ENCODE measurements at regions not wholly inside any gene's neighbourhood (a gene's known extent, or its start where the extent isn't known, plus 50 kb on each side); places are given as distances from the start of the nearest gene placed in this dataset.

- H4K20me1 ChIP-seq (ENCODE audit: insufficient read depth, low read length): no peaks in the 10 kb centered on the region
- H3K4me2 ChIP-seq (ENCODE audit: low read length): no peak overlapping the region
- H3F3A ChIP-seq (ENCODE audit: insufficient read depth, low read length): no peaks in the 10 kb centered on the region
- H3K27ac ChIP-seq (ENCODE audit: low read depth, low read length, poor library complexity, severe bottlenecking): no peak overlapping the region
- H3K9me3 ChIP-seq (ENCODE audit: low read length): no peaks in the 10 kb centered on the region
- H3K79me2 ChIP-seq (ENCODE audit: insufficient read depth, low read length): no peaks in the 10 kb centered on the region
- H3K4me1 ChIP-seq (ENCODE audit: insufficient read depth, low read length, severe bottlenecking): no peaks in the 10 kb centered on the region
- H3K9me2 ChIP-seq (ENCODE audit: low read depth, low read length): no peaks in the 10 kb centered on the region
- no peak overlapping the region for H3K4me3 ChIP-seq (ENCODE audit: low read depth, low read length, poor library complexity, severe bottlenecking)
- no peaks in the 10 kb centered on the region for H3K36me3 ChIP-seq (ENCODE audit: insufficient read depth, low read length)
- H3K27me3 ChIP-seq (ENCODE audit: insufficient read depth, low read length): no peaks in the 10 kb centered on the region
- H2AFZ ChIP-seq (ENCODE audit: low read length): no peak overlapping the region
- no peak for TF ChIP-seq CTCF (IDR thresholded peaks at IDR 0.05; ENCODE audit: low read length)
- no peak for TF ChIP-seq EZH2 (IDR thresholded peaks at IDR 0.05; ENCODE audit: borderline replicate concordance, low read length)
- H3K9ac ChIP-seq (ENCODE audit: low read length): no peak overlapping the region
Measured at GRCh38 chr5:71899865-71900342, 180.8 kb downstream of the CARTPT start.

GRCh38 chr5:71903808-71904207 lies 184.7 kb downstream of the CARTPT start:
- Histone ChIP-seq H3K27me3 (ENCODE audit: insufficient read depth, low read length) (no peaks in the 10 kb centered on the region), H3K4me3 (ENCODE audit: low read depth, low read length, poor library complexity, severe bottlenecking) (no peak overlapping the region), H3K9ac (ENCODE audit: low read length) (no peak overlapping the region), H3F3A (ENCODE audit: insufficient read depth, low read length) (no peaks in the 10 kb centered on the region), H3K9me2 (ENCODE audit: low read depth, low read length) (no peaks in the 10 kb centered on the region), H3K4me1 (ENCODE audit: insufficient read depth, low read length, severe bottlenecking) (no peaks in the 10 kb centered on the region), H4K20me1 (ENCODE audit: insufficient read depth, low read length) (no peaks in the 10 kb centered on the region), H3K4me2 (ENCODE audit: low read length) (no peak overlapping the region), H3K9me3 (ENCODE audit: low read length) (no peaks in the 10 kb centered on the region), H3K36me3 (ENCODE audit: insufficient read depth, low read length) (no peaks in the 10 kb centered on the region), H3K79me2 (ENCODE audit: insufficient read depth, low read length) (no peaks in the 10 kb centered on the region), H2AFZ (ENCODE audit: low read length) (no peak overlapping the region), H3K27ac (ENCODE audit: low read depth, low read length, poor library complexity, severe bottlenecking) (no peak overlapping the region)
- no peak for TF ChIP-seq EZH2 (IDR thresholded peaks at IDR 0.05; ENCODE audit: borderline replicate concordance, low read length)
- TF ChIP-seq CTCF (IDR thresholded peaks at IDR 0.05; ENCODE audit: low read length): no peak

- Histone ChIP-seq H3K9me3 (ENCODE audit: low read length) (no peaks in the 10 kb centered on the region), H3K4me3 (ENCODE audit: low read depth, low read length, poor library complexity, severe bottlenecking) (no peak overlapping the region), H3K27me3 (ENCODE audit: insufficient read depth, low read length) (no peaks in the 10 kb centered on the region), H3K36me3 (ENCODE audit: insufficient read depth, low read length) (no peaks in the 10 kb centered on the region), H3K79me2 (ENCODE audit: insufficient read depth, low read length) (no peaks in the 10 kb centered on the region), H4K20me1 (ENCODE audit: insufficient read depth, low read length) (no peaks in the 10 kb centered on the region), H2AFZ (ENCODE audit: low read length) (no peak overlapping the region), H3K27ac (ENCODE audit: low read depth, low read length, poor library complexity, severe bottlenecking) (no peak overlapping the region), H3K9ac (ENCODE audit: low read length) (no peak overlapping the region), H3F3A (ENCODE audit: insufficient read depth, low read length) (no peaks in the 10 kb centered on the region), H3K4me2 (ENCODE audit: low read length) (no peak overlapping the region), H3K4me1 (ENCODE audit: insufficient read depth, low read length, severe bottlenecking) (no peaks in the 10 kb centered on the region), H3K9me2 (ENCODE audit: low read depth, low read length) (no peaks in the 10 kb centered on the region)
- TF ChIP-seq CTCF (IDR thresholded peaks at IDR 0.05; ENCODE audit: low read length) (no peak), EZH2 (IDR thresholded peaks at IDR 0.05; ENCODE audit: borderline replicate concordance, low read length) (no peak)
Measured at GRCh38 chr5:71904852-71905251, 185.8 kb downstream of the CARTPT start.

Measured in OCI-LY1 (cell line).